ENCODE measurements at regions not wholly inside any gene's neighbourhood (a gene's known extent, or its start where the extent isn't known, plus 50 kb on each side); places are given as distances from the start of the nearest gene placed in this dataset.

GRCh38 chr9:73067074-73067473 lies 84.6 kb upstream of the ANXA1 start:
- Histone ChIP-seq H3K27ac (no peak overlapping the region), H3K4me3 (replicated peaks in 1 of 3) (no peak overlapping the region), H3K4me1 (no peaks in the 10 kb centered on the region), H3K36me3 (no peaks in the 10 kb centered on the region), H3K9me3 (no peaks in the 10 kb centered on the region), H3K27me3 (no peaks in the 10 kb centered on the region)
- WGBS, 2 donors = 88 to 92% methylated on average over 2 of the region's 2 CpGs
- intact Hi-C loops (cut with DNase I) = no loop called here
- no peak for TF ChIP-seq CTCF (IDR thresholded peaks at IDR 0.05)
- no peak for TF ChIP-seq POLR2A (IDR thresholded peaks at IDR 0.05)
- no peak for DNase-seq

GRCh38 chr9:73065439-73065838 lies 86.2 kb upstream of the ANXA1 start:
- H3K27me3 ChIP-seq = no peaks in the 10 kb centered on the region
- no peak for TF ChIP-seq POLR2A (IDR thresholded peaks at IDR 0.05)
- TF ChIP-seq CTCF (IDR thresholded peaks at IDR 0.05) = no peak
- no peaks in the 10 kb centered on the region for H3K9me3 ChIP-seq
- no peak for DNase-seq
- no peak overlapping the region for H3K4me3 ChIP-seq (replicated peaks in 1 of 3)
- no peaks in the 10 kb centered on the region for H3K36me3 ChIP-seq
- no peak overlapping the region for H3K27ac ChIP-seq
- intact Hi-C loops (cut with DNase I) = no loop called here
- H3K4me1 ChIP-seq = peaks cover 7% of the 10 kb centered on the region in 2 donors
- WGBS, 2 donors = 87 to 95% methylated on average over 6 of the region's 6 CpGs

DNA sequence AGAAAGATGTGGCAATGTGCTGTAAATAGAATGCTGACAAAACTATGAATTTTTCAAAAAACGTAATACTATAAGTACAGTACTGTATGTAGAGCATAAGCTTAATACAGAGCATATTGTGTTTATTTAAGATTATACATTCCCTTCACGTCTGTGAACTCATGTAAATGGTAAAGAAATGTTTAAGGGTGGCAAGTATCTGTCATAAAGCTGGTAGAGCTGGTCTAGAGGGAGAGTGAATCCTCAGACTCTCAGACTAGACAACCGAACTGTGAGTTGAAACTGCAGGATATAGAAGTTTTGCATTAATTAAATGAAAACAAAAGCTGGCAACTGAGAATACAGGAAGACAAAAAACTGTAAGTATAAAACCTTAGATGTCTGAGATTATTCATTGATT lies 87.3 kb upstream of the ANXA1 start:
- Histone ChIP-seq H3K36me3 (no peaks in the 10 kb centered on the region), H3K9me3 (no peaks in the 10 kb centered on the region), H3K27ac (no peak overlapping the region), H3K4me1 (peaks cover 7% of the 10 kb centered on the region in 2 donors), H3K4me3 (replicated peaks in 1 of 3) (no peak overlapping the region), H3K27me3 (no peaks in the 10 kb centered on the region)
- intact Hi-C loops (cut with DNase I) = no loop called here
- DNase-seq = no peak
- TF ChIP-seq CTCF (IDR thresholded peaks at IDR 0.05) (no peak), POLR2A (IDR thresholded peaks at IDR 0.05) (no peak)
- 82% methylated on average over 3 of the region's 3 CpGs for WGBS, 2 donors

GRCh38 chr9:73061146-73061545 lies 90.5 kb upstream of the ANXA1 start:
- 51 to 73% methylated on average over 3 of the region's 3 CpGs for whole genome bisulfite sequencing, 2 donors
- no peaks in the 10 kb centered on the region for H3K27me3 ChIP-seq
- no peak overlapping the region for H3K27ac ChIP-seq
- peaks cover 7% of the 10 kb centered on the region in 2 donors for H3K4me1 ChIP-seq
- intact Hi-C loops (cut with DNase I) = no loop called here
- peak in 1 of 2 donors; percentile 13 for DNase-seq
- no peaks in the 10 kb centered on the region for H3K9me3 ChIP-seq
- H3K36me3 ChIP-seq = no peaks in the 10 kb centered on the region
- TF ChIP-seq POLR2A (IDR thresholded peaks at IDR 0.05) (no peak), CTCF (IDR thresholded peaks at IDR 0.05) (no peak)
- H3K4me3 ChIP-seq (replicated peaks in 1 of 3) = no peak overlapping the region

GRCh38 chr9:73059247-73059646 lies 92.4 kb upstream of the ANXA1 start:
- Histone ChIP-seq H3K4me1 (peaks cover 7% of the 10 kb centered on the region in 2 donors), H3K9me3 (no peaks in the 10 kb centered on the region), H3K27ac (no peak overlapping the region), H3K27me3 (no peaks in the 10 kb centered on the region), H3K36me3 (no peaks in the 10 kb centered on the region), H3K4me3 (replicated peaks in 1 of 3) (no peak overlapping the region)
- intact Hi-C loops (cut with DNase I) = no loop called here
- no peak for DNase-seq
- WGBS, 2 donors = 66 to 71% methylated on average over 2 of the region's 2 CpGs
- TF ChIP-seq CTCF (IDR thresholded peaks at IDR 0.05) (no peak), POLR2A (IDR thresholded peaks at IDR 0.05) (no peak)

All from thyroid gland (tissue), 4 donors.